Ectodermal cell (in vitro differentiated cells): ENCODE measurements at regions not wholly inside any gene's neighbourhood (a gene's known extent, or its start where the extent isn't known, plus 50 kb on each side); places are given as distances from the start of the nearest gene placed in this dataset.

ENCODE experiments used
- H3K27ac ChIP-seq: 2 replicates; pipeline ENCODE4 v1.7.0; 2013; ENCODE audit warnings: mild to moderate bottlenecking, low read depth, low read length; ENCODE audit not compliant: insufficient read depth, poor library complexity, severe bottlenecking
- H3K27me3 ChIP-seq: 2 replicates; pipeline ENCODE4 v1.7.0; 2013; ENCODE audit warnings: mild to moderate bottlenecking, low read length; ENCODE audit not compliant: insufficient read depth, control insufficient read depth, poor library complexity, severe bottlenecking
- H3K36me3 ChIP-seq: one replicate; pipeline ENCODE4 v1.7.0; 2013; ENCODE audit warnings: low read length; ENCODE audit not compliant: control insufficient read depth, insufficient read depth
- H3K4me1 ChIP-seq: one replicate; pipeline ENCODE4 v1.7.0; 2013; ENCODE audit warnings: low read length; ENCODE audit not compliant: control insufficient read depth, insufficient read depth
- H3K4me3 ChIP-seq: 2 replicates; pipeline ENCODE4 v1.7.0; 2013; ENCODE audit warnings: low read depth, low read length, control low read depth; ENCODE audit not compliant: insufficient read depth
- H3K9me3 ChIP-seq: 2 replicates; pipeline ENCODE4 v1.7.0; 2013; ENCODE audit warnings: mild to moderate bottlenecking, low read length, moderate library complexity; ENCODE audit not compliant: control insufficient read depth
- WGBS, 2 experiments: methylation state at CpG; one replicate each; pipeline ENCODE4 v1.1.7; 2013; ENCODE audit warnings: missing lambda C conversion rate in 2 of 2; 5-methylcytosine and 5-hydroxymethylcytosine counted together

GRCh38 chr2:75960472-75961009, 249.8 kb upstream of the GCFC2 start:
- Histone ChIP-seq H3K4me3 (no peak overlapping the region), H3K36me3 (no peaks in the 10 kb centered on the region), H3K27me3 (no peaks in the 10 kb centered on the region), H3K4me1 (no peaks in the 10 kb centered on the region), H3K9me3 (no peaks in the 10 kb centered on the region), H3K27ac (no peak overlapping the region)
- 86 to 93% methylated on average over 2 to 3 of the region's 3 CpGs for WGBS, 2 experiments

- Histone ChIP-seq H3K27me3 (no peaks in the 10 kb centered on the region), H3K4me1 (no peaks in the 10 kb centered on the region), H3K36me3 (no peaks in the 10 kb centered on the region), H3K4me3 (no peak overlapping the region), H3K9me3 (no peaks in the 10 kb centered on the region), H3K27ac (no peak overlapping the region)
- WGBS, 2 experiments: 87% methylated on average over 3 to 4 of the region's 4 CpGs
Observed at GRCh38 chr2:75959724-75960471, 249.2 kb upstream of the GCFC2 start.

GRCh38 chr2:75954761-75955160, 244.0 kb upstream of the GCFC2 start:
- Histone ChIP-seq H3K27me3 (no peaks in the 10 kb centered on the region), H3K4me1 (no peaks in the 10 kb centered on the region), H3K4me3 (no peak overlapping the region)

GRCh38 chr2:75952173-75952572, 241.5 kb upstream of the GCFC2 start:
- no peaks in the 10 kb centered on the region for H3K27me3 ChIP-seq
- H3K27ac ChIP-seq: no peak overlapping the region
- no peaks in the 10 kb centered on the region for H3K36me3 ChIP-seq
- 80 to 97% methylated on average over 1 of the region's 1 CpG for WGBS, 2 experiments
- no peaks in the 10 kb centered on the region for H3K9me3 ChIP-seq
- H3K4me3 ChIP-seq: no peak overlapping the region
- no peaks in the 10 kb centered on the region for H3K4me1 ChIP-seq

More at GRCh38 chr2:75954761-75955160, 244.0 kb upstream of the GCFC2 start:
- no peak overlapping the region for H3K27ac ChIP-seq
- H3K36me3 ChIP-seq: no peaks in the 10 kb centered on the region
- H3K9me3 ChIP-seq: no peaks in the 10 kb centered on the region

GRCh38 chr2:75949385-75950030, 238.8 kb upstream of the GCFC2 start:
- WGBS, 2 experiments: 94 to 99% methylated on average over 3 to 4 of the region's 4 CpGs
- Histone ChIP-seq H3K4me3 (no peak overlapping the region), H3K27ac (no peak overlapping the region), H3K36me3 (no peaks in the 10 kb centered on the region), H3K9me3 (no peaks in the 10 kb centered on the region), H3K27me3 (no peaks in the 10 kb centered on the region), H3K4me1 (no peaks in the 10 kb centered on the region)

- Histone ChIP-seq H3K27ac (no peak overlapping the region), H3K9me3 (no peaks in the 10 kb centered on the region), H3K4me3 (no peak overlapping the region), H3K36me3 (no peaks in the 10 kb centered on the region), H3K27me3 (no peaks in the 10 kb centered on the region), H3K4me1 (no peaks in the 10 kb centered on the region)
- 91 to 99% methylated on average over 4 of the region's 4 CpGs for WGBS, 2 experiments
Observed at GRCh38 chr2:75936311-75936710, 225.6 kb upstream of the GCFC2 start.

- H3K36me3 ChIP-seq: no peaks in the 10 kb centered on the region
- no peaks in the 10 kb centered on the region for H3K27me3 ChIP-seq
- H3K27ac ChIP-seq: no peak overlapping the region
- no peak overlapping the region for H3K4me3 ChIP-seq
- WGBS, 2 experiments: 0% methylated on average over 1 of the region's 2 CpGs
- no peaks in the 10 kb centered on the region for H3K4me1 ChIP-seq
- no peaks in the 10 kb centered on the region for H3K9me3 ChIP-seq
Observed at GRCh38 chr2:75932996-75933395, 222.3 kb upstream of the GCFC2 start.

GRCh38 chr2:75928093-75928492, 217.4 kb upstream of the GCFC2 start:
- Histone ChIP-seq H3K4me1 (no peaks in the 10 kb centered on the region), H3K27me3 (no peaks in the 10 kb centered on the region), H3K27ac (no peak overlapping the region), H3K36me3 (no peaks in the 10 kb centered on the region), H3K9me3 (no peaks in the 10 kb centered on the region), H3K4me3 (no peak overlapping the region)
- WGBS, 2 experiments: 93% methylated on average over 2 of the region's 2 CpGs

- H3K4me1 ChIP-seq: peaks cover 9% of the 10 kb centered on the region
- H3K4me3 ChIP-seq: no peak overlapping the region
Observed at GRCh38 chr2:75925331-75926024, 214.8 kb upstream of the GCFC2 start.

GRCh38 chr2:75922191-75922590, 211.5 kb upstream of the GCFC2 start:
- H3K4me3 ChIP-seq: no peak overlapping the region
- no peaks in the 10 kb centered on the region for H3K9me3 ChIP-seq
- H3K27ac ChIP-seq: no peak overlapping the region
- no peaks in the 10 kb centered on the region for H3K27me3 ChIP-seq
- WGBS, 2 experiments: 100% methylated on average over 1 to 2 of the region's 2 CpGs
- no peaks in the 10 kb centered on the region for H3K36me3 ChIP-seq
- H3K4me1 ChIP-seq: peaks cover 12% of the 10 kb centered on the region

More at GRCh38 chr2:75925331-75926024, 214.8 kb upstream of the GCFC2 start:
- H3K9me3 ChIP-seq: no peaks in the 10 kb centered on the region
- H3K27ac ChIP-seq: no peak overlapping the region
- 91 to 100% methylated on average over 2 to 3 of the region's 3 CpGs for WGBS, 2 experiments
- no peaks in the 10 kb centered on the region for H3K27me3 ChIP-seq
- no peaks in the 10 kb centered on the region for H3K36me3 ChIP-seq
